H9 (cell line): ENCODE measurements at regions not wholly inside any gene's neighbourhood (a gene's known extent, or its start where the extent isn't known, plus 50 kb on each side); places are given as distances from the start of the nearest gene placed in this dataset.

ENCODE experiments used
- DNase-seq: peaks from one replicate; pipeline ENCODE4 v3.0.0-alpha.2; 2017
- H2AFZ ChIP-seq: one replicate; pipeline ENCODE4 v1.6.1; 2013; ENCODE audit warnings: mild to moderate bottlenecking, low read length, control low read depth, moderate library complexity
- H2AK5ac ChIP-seq: 2 replicates; pipeline ENCODE4 v1.6.1; 2013; ENCODE audit warnings: low read length, control low read depth, mixed read lengths; ENCODE audit not compliant: insufficient read length
- H2BK120ac ChIP-seq: one replicate; pipeline ENCODE4 v1.6.1; 2013; ENCODE audit warnings: low read depth, mild to moderate bottlenecking, low read length, control low read depth, inconsistent platforms; ENCODE audit not compliant: poor library complexity, severe bottlenecking
- H2BK12ac ChIP-seq: 2 replicates; pipeline ENCODE4 v1.6.1; 2013; ENCODE audit warnings: low read length, control low read depth, mixed read lengths, low read depth; ENCODE audit not compliant: insufficient read length
- H2BK15ac ChIP-seq: 2 replicates; pipeline ENCODE4 v1.6.1; 2013; ENCODE audit warnings: low read depth, low read length, control low read depth
- H2BK20ac ChIP-seq: one replicate; pipeline ENCODE4 v1.6.1; 2013; ENCODE audit warnings: low read depth, mild to moderate bottlenecking, low read length, control low read depth, inconsistent platforms; ENCODE audit not compliant: poor library complexity, severe bottlenecking
- H2BK5ac ChIP-seq: 2 replicates; pipeline ENCODE4 v1.6.1; 2013; ENCODE audit warnings: low read length, control low read depth, mixed read lengths; ENCODE audit not compliant: insufficient read length
- H3K14ac ChIP-seq: 2 replicates; pipeline ENCODE4 v1.6.1; 2013; ENCODE audit warnings: low read length, control low read depth; ENCODE audit not compliant: insufficient read depth
- H3K18ac ChIP-seq: 2 replicates; pipeline ENCODE4 v1.6.1; 2013; ENCODE audit warnings: low read depth, mild to moderate bottlenecking, mixed read lengths, low read length, control low read depth; ENCODE audit not compliant: insufficient read length
- H3K23ac ChIP-seq: 2 replicates; pipeline ENCODE4 v1.6.1; 2013; ENCODE audit warnings: low read length, control low read depth, mixed read lengths, low read depth; ENCODE audit not compliant: insufficient read length
- H3K23me2 ChIP-seq: 2 replicates; pipeline ENCODE4 v1.6.1; 2013; ENCODE audit warnings: low read depth, mild to moderate bottlenecking, mixed read lengths, low read length, control low read depth; ENCODE audit not compliant: insufficient read length, poor library complexity, severe bottlenecking
- H3K27ac ChIP-seq: 2 replicates; pipeline ENCODE4 v1.5.1; 2013; ENCODE audit warnings: low read length, control low read depth, mixed read lengths, low read depth; ENCODE audit not compliant: insufficient read length
- H3K27me3 ChIP-seq: 2 replicates; pipeline ENCODE4 v1.6.1; 2013; ENCODE audit warnings: low read length, control low read depth, inconsistent platforms; ENCODE audit not compliant: insufficient read depth
- H3K4ac ChIP-seq: 2 replicates; pipeline ENCODE4 v1.6.1; 2013; ENCODE audit warnings: low read depth, mild to moderate bottlenecking, control low read depth, inconsistent platforms, low read length, moderate library complexity
- H3K4me1 ChIP-seq: 2 replicates; pipeline ENCODE4 v1.6.1; 2013; ENCODE audit warnings: low read length, control low read depth, inconsistent platforms; ENCODE audit not compliant: insufficient read depth
- H3K4me2 ChIP-seq: 2 replicates; pipeline ENCODE4 v1.6.1; 2013; ENCODE audit warnings: low read length, control low read depth, mixed read lengths; ENCODE audit not compliant: insufficient read length, insufficient read depth
- H3K56ac ChIP-seq: 2 replicates; pipeline ENCODE4 v1.6.1; 2013; ENCODE audit warnings: low read depth, mild to moderate bottlenecking, mixed read lengths, low read length, control low read depth; ENCODE audit not compliant: insufficient read length
- H3K79me1 ChIP-seq: 2 replicates; pipeline ENCODE4 v1.6.1; 2013; ENCODE audit warnings: low read depth, mild to moderate bottlenecking, moderate library complexity, low read length, control low read depth, inconsistent platforms; ENCODE audit not compliant: insufficient read depth, poor library complexity, severe bottlenecking
- H3K79me2 ChIP-seq: 2 replicates; pipeline ENCODE4 v1.6.1; 2013; ENCODE audit warnings: low read length, control low read depth, inconsistent platforms; ENCODE audit not compliant: insufficient read depth
- H3K9ac ChIP-seq: 2 replicates; pipeline ENCODE4 v1.6.1; 2013; ENCODE audit warnings: low read length, control low read depth, mixed read lengths; ENCODE audit not compliant: insufficient read length; ENCODE audit errors: extremely low read depth
- H3K9me3 ChIP-seq: one replicate; pipeline ENCODE4 v1.6.1; 2013; ENCODE audit warnings: low read depth, low read length, inconsistent platforms; ENCODE audit not compliant: control insufficient read depth
- H3T11ph ChIP-seq: one replicate; pipeline ENCODE4 v1.6.1; 2013; ENCODE audit warnings: mild to moderate bottlenecking, low read length, control low read depth, inconsistent platforms
- H4K20me1 ChIP-seq: one replicate; pipeline ENCODE4 v1.6.1; 2013; ENCODE audit not compliant: control insufficient read depth, insufficient read length, insufficient read depth
- H4K5ac ChIP-seq: 2 replicates; pipeline ENCODE4 v1.6.1; 2013; ENCODE audit warnings: low read depth, mild to moderate bottlenecking, mixed read lengths, low read length, control low read depth; ENCODE audit not compliant: insufficient read length
- H4K8ac ChIP-seq: replicated peaks from 2 replicates; pipeline ENCODE4 v1.6.1; 2013; ENCODE audit warnings: low read length, control low read depth, mixed read lengths, low read depth; ENCODE audit not compliant: insufficient read length
- H4K91ac ChIP-seq: 2 replicates; pipeline ENCODE4 v1.6.1; 2013; ENCODE audit warnings: low read depth, mild to moderate bottlenecking, moderate library complexity, mixed read lengths, low read length, control low read depth; ENCODE audit not compliant: insufficient read length
- H3K27ac Mint-ChIP-seq, 3 experiments: 2 replicates in 2 of 3; 3 replicates in 1 of 3; pipeline ENCODE4 v1.8.0; 2020 to 2021; ENCODE audit warnings: mixed read lengths in 3 of 3, mild to moderate bottlenecking in 1 of 3, moderate library complexity in 1 of 3
- H3K27me3 Mint-ChIP-seq: 2 replicates; pipeline ENCODE4 v1.8.0; 2021; ENCODE audit warnings: low read depth, mild to moderate bottlenecking, moderate library complexity, mixed read lengths
- H3K36me3 Mint-ChIP-seq, 3 experiments: 2 replicates in 2 of 3; 3 replicates in 1 of 3; pipeline ENCODE4 v1.8.0; 2020 to 2021; ENCODE audit warnings: low read depth in 3 of 3, mixed read lengths in 3 of 3; ENCODE audit not compliant: insufficient read depth in 1 of 3
- H3K4me1 Mint-ChIP-seq, 2 experiments: 2 replicates each; pipeline ENCODE4 v1.8.0; 2020; ENCODE audit warnings: mixed read lengths in 2 of 2
- H3K4me3 Mint-ChIP-seq, 2 experiments: 2 replicates in 1 of 2; 3 replicates in 1 of 2; pipeline ENCODE4 v1.8.0; 2020 to 2021; ENCODE audit warnings: mild to moderate bottlenecking in 2 of 2, mixed read lengths in 2 of 2, moderate library complexity in 1 of 2
- H3K9me3 Mint-ChIP-seq, 2 experiments: 2 replicates in 1 of 2; 3 replicates in 1 of 2; pipeline ENCODE4 v1.8.0; 2020; ENCODE audit warnings: mild to moderate bottlenecking in 2 of 2, mixed read lengths in 2 of 2, moderate library complexity in 1 of 2
- CTCF ChIP-seq: fragments of 200-600 bp; sonication (generic); conservative IDR thresholded peaks from 3 replicates; pipeline ENCODE4 v1.8.0; 2021; ENCODE audit warnings: antibody characterized with exemption, mild to moderate bottlenecking
- WGBS: extraction: QIAGEN DNeasy Blood & Tissue Kit; methylation state at CpG from one replicate; pipeline ENCODE4 v1.1.7; 2013; ENCODE audit warnings: missing lambda C conversion rate, low lambda C conversion rate, mixed read lengths; ENCODE audit not compliant: insufficient read length; ENCODE audit errors: extremely low coverage; 5-methylcytosine and 5-hydroxymethylcytosine counted together

GRCh38 chr5:167011196-167011595 lies 1280.2 kb upstream of the WWC1 start:
- H4K91ac ChIP-seq: no peak overlapping the region
- H3K79me1 ChIP-seq: no peaks in the 10 kb centered on the region
- H2AK5ac ChIP-seq: no peak overlapping the region
- H2BK120ac ChIP-seq: no peak overlapping the region
- no peaks in the 10 kb centered on the region for H3K23me2 ChIP-seq
- H2BK5ac ChIP-seq: no peak overlapping the region
- H2AFZ ChIP-seq: no peak overlapping the region
- H4K20me1 ChIP-seq: no peaks in the 10 kb centered on the region
- no peaks in the 10 kb centered on the region for H3K9me3 ChIP-seq
- H2BK15ac ChIP-seq: no peak overlapping the region
- no CpG with 5 or more reads among the region's 2 CpGs for WGBS
- no peak overlapping the region for H3K14ac ChIP-seq
- no peaks in the 10 kb centered on the region for H3K27me3 ChIP-seq
- H3K4me1 Mint-ChIP-seq: peaks cover 4 to 6% of the 10 kb centered on the region in 2 experiments
- no peak overlapping the region for H3K27ac Mint-ChIP-seq
- H3K23ac ChIP-seq: no peak overlapping the region
- H3K79me2 ChIP-seq: no peaks in the 10 kb centered on the region
- H3K9ac ChIP-seq: no peak overlapping the region
- no peak overlapping the region for H4K5ac ChIP-seq
- no peaks in the 10 kb centered on the region; a peak in 1 of 7 replicates for H3K36me3 Mint-ChIP-seq
- no peak overlapping the region for H3K4ac ChIP-seq
- no peak overlapping the region for H3K4me3 Mint-ChIP-seq
- H3K27ac ChIP-seq: no peak overlapping the region
- H3K9me3 Mint-ChIP-seq: no peaks in the 10 kb centered on the region
- no peak overlapping the region for H2BK20ac ChIP-seq
- no peaks in the 10 kb centered on the region for H3K27me3 Mint-ChIP-seq
- no peak overlapping the region for H3K4me2 ChIP-seq
- H3K4me1 ChIP-seq: no peaks in the 10 kb centered on the region
- no peak overlapping the region for H3T11ph ChIP-seq
- no peak for DNase-seq
- H3K56ac ChIP-seq: no peak overlapping the region
- H2BK12ac ChIP-seq: no peak overlapping the region
- TF ChIP-seq CTCF: no peak
- H4K8ac ChIP-seq: no peak overlapping the region
- H3K18ac ChIP-seq: no peak overlapping the region
